ENCODE measurements at regions not wholly inside any gene's neighbourhood (a gene's known extent, or its start where the extent isn't known, plus 50 kb on each side); places are given as distances from the start of the nearest gene placed in this dataset.

GRCh38 chr7:106765727-106766355 is 99.2 kb upstream of the PIK3CG start:
- H3K36me3 Mint-ChIP-seq (ENCODE audit: low read depth): no peaks in the 10 kb centered on the region
- no peaks in the 10 kb centered on the region for H3K27me3 Mint-ChIP-seq
- no peak overlapping the region for H3K4me3 Mint-ChIP-seq
- H3K27ac Mint-ChIP-seq: no peak overlapping the region
- no peaks in the 10 kb centered on the region for H3K9me3 Mint-ChIP-seq
- peaks cover 47% of the 10 kb centered on the region for H3K4me1 Mint-ChIP-seq (ENCODE audit: low read depth)

- Mint-ChIP-seq H3K4me1 (ENCODE audit: low read depth) (peaks cover 47% of the 10 kb centered on the region), H3K27me3 (no peaks in the 10 kb centered on the region), H3K27ac (no peak overlapping the region), H3K9me3 (no peaks in the 10 kb centered on the region), H3K4me3 (no peak overlapping the region), H3K36me3 (ENCODE audit: low read depth) (no peaks in the 10 kb centered on the region)
Measured at GRCh38 chr7:106766551-106766950, 98.5 kb upstream of the PIK3CG start.

GRCh38 chr7:106767078-106767477 is 98.0 kb upstream of the PIK3CG start:
- Mint-ChIP-seq H3K4me1 (ENCODE audit: low read depth) (peaks cover 48% of the 10 kb centered on the region), H3K4me3 (peak overlapping the region; percentile 36), H3K27ac (peak overlapping the region; percentile 90), H3K36me3 (ENCODE audit: low read depth) (no peaks in the 10 kb centered on the region), H3K27me3 (no peaks in the 10 kb centered on the region), H3K9me3 (no peaks in the 10 kb centered on the region)

- peak overlapping the region; percentile 90 for H3K27ac Mint-ChIP-seq
- H3K36me3 Mint-ChIP-seq (ENCODE audit: low read depth): peaks cover under 1% of the 10 kb centered on the region
- peaks cover 54% of the 10 kb centered on the region for H3K4me1 Mint-ChIP-seq (ENCODE audit: low read depth)
- H3K9me3 Mint-ChIP-seq: no peaks in the 10 kb centered on the region
- no peaks in the 10 kb centered on the region for H3K27me3 Mint-ChIP-seq
- peak overlapping the region; percentile 73 for H3K4me3 Mint-ChIP-seq
Measured at GRCh38 chr7:106767498-106768323, 97.4 kb upstream of the PIK3CG start.

GRCh38 chr7:106768324-106768751 is 96.7 kb upstream of the PIK3CG start:
- Mint-ChIP-seq H3K27me3 (no peaks in the 10 kb centered on the region), H3K9me3 (no peaks in the 10 kb centered on the region), H3K27ac (peak overlapping the region; percentile 90), H3K36me3 (ENCODE audit: low read depth) (peaks cover 3% of the 10 kb centered on the region), H3K4me3 (peak overlapping the region; percentile 73), H3K4me1 (ENCODE audit: low read depth) (peaks cover 61% of the 10 kb centered on the region)

GRCh38 chr7:106770191-106770590 is 94.9 kb upstream of the PIK3CG start:
- Mint-ChIP-seq H3K27me3 (no peaks in the 10 kb centered on the region), H3K4me1 (ENCODE audit: low read depth) (peaks cover 77% of the 10 kb centered on the region), H3K4me3 (no peak overlapping the region), H3K36me3 (ENCODE audit: low read depth) (peaks cover 3% of the 10 kb centered on the region), H3K9me3 (no peaks in the 10 kb centered on the region), H3K27ac (peak overlapping the region; percentile 69)

- peak overlapping the region; percentile 97 for H3K27ac Mint-ChIP-seq
- H3K4me1 Mint-ChIP-seq (ENCODE audit: low read depth): peaks cover 75% of the 10 kb centered on the region
- no peaks in the 10 kb centered on the region for H3K27me3 Mint-ChIP-seq
- peaks cover 3% of the 10 kb centered on the region for H3K36me3 Mint-ChIP-seq (ENCODE audit: low read depth)
- H3K9me3 Mint-ChIP-seq: peaks cover 9% of the 10 kb centered on the region
- H3K4me3 Mint-ChIP-seq: peak overlapping the region; percentile 51
Measured at GRCh38 chr7:106772655-106773108, 92.4 kb upstream of the PIK3CG start.

- Mint-ChIP-seq H3K4me1 (ENCODE audit: low read depth) (peaks cover 74% of the 10 kb centered on the region), H3K9me3 (peaks cover 9% of the 10 kb centered on the region), H3K36me3 (ENCODE audit: low read depth) (peaks cover 3% of the 10 kb centered on the region), H3K27me3 (no peaks in the 10 kb centered on the region), H3K27ac (peak overlapping the region; percentile 97), H3K4me3 (no peak overlapping the region)
Measured at GRCh38 chr7:106773228-106773627, 91.9 kb upstream of the PIK3CG start.

GRCh38 chr7:106773721-106774120 is 91.4 kb upstream of the PIK3CG start:
- no peaks in the 10 kb centered on the region for H3K27me3 Mint-ChIP-seq
- peaks cover 9% of the 10 kb centered on the region for H3K9me3 Mint-ChIP-seq
- H3K4me3 Mint-ChIP-seq: no peak overlapping the region
- H3K4me1 Mint-ChIP-seq (ENCODE audit: low read depth): peaks cover 69% of the 10 kb centered on the region
- no peak overlapping the region for H3K27ac Mint-ChIP-seq
- H3K36me3 Mint-ChIP-seq (ENCODE audit: low read depth): peaks cover 3% of the 10 kb centered on the region

- Mint-ChIP-seq H3K27ac (peak overlapping the region; percentile 13), H3K4me1 (ENCODE audit: low read depth) (peaks cover 63% of the 10 kb centered on the region), H3K4me3 (no peak overlapping the region), H3K36me3 (ENCODE audit: low read depth) (peaks cover 3% of the 10 kb centered on the region), H3K27me3 (no peaks in the 10 kb centered on the region), H3K9me3 (peaks cover 9% of the 10 kb centered on the region)
Measured at GRCh38 chr7:106774213-106774767, 90.8 kb upstream of the PIK3CG start.

- Mint-ChIP-seq H3K36me3 (ENCODE audit: low read depth) (peaks cover 3% of the 10 kb centered on the region), H3K27ac (peak overlapping the region; percentile 13), H3K9me3 (peaks cover 9% of the 10 kb centered on the region), H3K4me3 (no peak overlapping the region), H3K27me3 (no peaks in the 10 kb centered on the region), H3K4me1 (ENCODE audit: low read depth) (peaks cover 56% of the 10 kb centered on the region)
Measured at GRCh38 chr7:106774768-106775551, 90.1 kb upstream of the PIK3CG start.

GRCh38 chr7:106775552-106775936 is 89.5 kb upstream of the PIK3CG start:
- H3K4me3 Mint-ChIP-seq: no peak overlapping the region
- H3K27me3 Mint-ChIP-seq: no peaks in the 10 kb centered on the region
- peaks cover 3% of the 10 kb centered on the region for H3K36me3 Mint-ChIP-seq (ENCODE audit: low read depth)
- H3K27ac Mint-ChIP-seq: no peak overlapping the region
- H3K4me1 Mint-ChIP-seq (ENCODE audit: low read depth): peaks cover 50% of the 10 kb centered on the region
- peaks cover 9% of the 10 kb centered on the region for H3K9me3 Mint-ChIP-seq

- Mint-ChIP-seq H3K27me3 (no peaks in the 10 kb centered on the region), H3K4me1 (ENCODE audit: low read depth) (peaks cover 49% of the 10 kb centered on the region), H3K9me3 (peaks cover 9% of the 10 kb centered on the region), H3K36me3 (ENCODE audit: low read depth) (peaks cover 3% of the 10 kb centered on the region), H3K4me3 (no peak overlapping the region), H3K27ac (no peak overlapping the region)
Measured at GRCh38 chr7:106775975-106776607, 89.0 kb upstream of the PIK3CG start.

- Mint-ChIP-seq H3K27me3 (no peaks in the 10 kb centered on the region), H3K4me3 (no peak overlapping the region), H3K36me3 (ENCODE audit: low read depth) (peaks cover 3% of the 10 kb centered on the region), H3K27ac (no peak overlapping the region), H3K9me3 (peaks cover 9% of the 10 kb centered on the region), H3K4me1 (ENCODE audit: low read depth) (peaks cover 49% of the 10 kb centered on the region)
Measured at GRCh38 chr7:106776618-106777347, 88.3 kb upstream of the PIK3CG start.

Measured in stimulated activated naive CD8-positive, alpha-beta T cell treated with anti-CD3 and anti-CD28 coated beads, Interleukin-15, Interleukin-2, amounts not matched to agents 100 ng/mL and 50 ng/mL, for 24 hours (primary cell).